Chondrocyte (in vitro differentiated cells): ENCODE measurements at regions not wholly inside any gene's neighbourhood (a gene's known extent, or its start where the extent isn't known, plus 50 kb on each side); places are given as distances from the start of the nearest gene placed in this dataset.

Source experiments
- DNase-seq: peaks from one replicate; pipeline ENCODE4 v3.0.0; 2021; ENCODE audit warnings: mixed read lengths, low spot score
- H3K27ac Mint-ChIP-seq: one replicate; pipeline ENCODE4 v1.8.0; 2021; ENCODE audit warnings: mild to moderate bottlenecking, moderate library complexity, mixed read lengths; ENCODE audit not compliant: unreplicated experiment
- H3K27me3 Mint-ChIP-seq: 2 replicates; pipeline ENCODE4 v1.8.0; 2021; ENCODE audit warnings: low read depth, mixed read lengths
- H3K36me3 Mint-ChIP-seq: 2 replicates; pipeline ENCODE4 v1.8.0; 2021; ENCODE audit warnings: low read depth, mixed read lengths
- H3K4me1 Mint-ChIP-seq: 2 replicates; pipeline ENCODE4 v1.8.0; 2021; ENCODE audit warnings: low read depth, mild to moderate bottlenecking, mixed read lengths
- H3K4me3 Mint-ChIP-seq: one replicate; pipeline ENCODE4 v1.8.0; 2021; ENCODE audit warnings: mild to moderate bottlenecking, moderate library complexity, mixed read lengths; ENCODE audit not compliant: unreplicated experiment
- H3K9me3 Mint-ChIP-seq: 2 replicates; pipeline ENCODE4 v1.8.0; 2021; ENCODE audit warnings: low read depth, mixed read lengths
- TF ChIP-seq, protein P1 (sequence below): fragments of 200-600 bp; sonication (generic); IDR thresholded peaks from 2 replicates; pipeline ENCODE4 v1.5.0; 2021; ENCODE audit warnings: antibody characterized with exemption, mild to moderate bottlenecking, moderate library complexity

GRCh38 chr14:34256223-34256622, 205.8 kb downstream of the SPTSSA start:
- TF ChIP-seq, protein P1, sequence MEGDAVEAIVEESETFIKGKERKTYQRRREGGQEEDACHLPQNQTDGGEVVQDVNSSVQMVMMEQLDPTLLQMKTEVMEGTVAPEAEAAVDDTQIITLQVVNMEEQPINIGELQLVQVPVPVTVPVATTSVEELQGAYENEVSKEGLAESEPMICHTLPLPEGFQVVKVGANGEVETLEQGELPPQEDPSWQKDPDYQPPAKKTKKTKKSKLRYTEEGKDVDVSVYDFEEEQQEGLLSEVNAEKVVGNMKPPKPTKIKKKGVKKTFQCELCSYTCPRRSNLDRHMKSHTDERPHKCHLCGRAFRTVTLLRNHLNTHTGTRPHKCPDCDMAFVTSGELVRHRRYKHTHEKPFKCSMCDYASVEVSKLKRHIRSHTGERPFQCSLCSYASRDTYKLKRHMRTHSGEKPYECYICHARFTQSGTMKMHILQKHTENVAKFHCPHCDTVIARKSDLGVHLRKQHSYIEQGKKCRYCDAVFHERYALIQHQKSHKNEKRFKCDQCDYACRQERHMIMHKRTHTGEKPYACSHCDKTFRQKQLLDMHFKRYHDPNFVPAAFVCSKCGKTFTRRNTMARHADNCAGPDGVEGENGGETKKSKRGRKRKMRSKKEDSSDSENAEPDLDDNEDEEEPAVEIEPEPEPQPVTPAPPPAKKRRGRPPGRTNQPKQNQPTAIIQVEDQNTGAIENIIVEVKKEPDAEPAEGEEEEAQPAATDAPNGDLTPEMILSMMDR: no peak

GRCh38 chr14:34254571-34254970, 207.5 kb downstream of the SPTSSA start:
- no peaks in the 10 kb centered on the region for H3K36me3 Mint-ChIP-seq
- no peak overlapping the region for H3K27ac Mint-ChIP-seq
- no peak for DNase-seq
- TF ChIP-seq, protein P1: no peak
- no peaks in the 10 kb centered on the region for H3K9me3 Mint-ChIP-seq
- peaks cover 8% of the 10 kb centered on the region for H3K4me1 Mint-ChIP-seq
- H3K4me3 Mint-ChIP-seq: no peak overlapping the region
- H3K27me3 Mint-ChIP-seq: peaks cover 6% of the 10 kb centered on the region

More at GRCh38 chr14:34256223-34256622, 205.8 kb downstream of the SPTSSA start:
- Mint-ChIP-seq H3K4me1 (peaks cover 8% of the 10 kb centered on the region), H3K4me3 (no peak overlapping the region), H3K9me3 (no peaks in the 10 kb centered on the region), H3K27me3 (peaks cover 11% of the 10 kb centered on the region), H3K27ac (no peak overlapping the region), H3K36me3 (no peaks in the 10 kb centered on the region)
- DNase-seq: no peak

DNA sequence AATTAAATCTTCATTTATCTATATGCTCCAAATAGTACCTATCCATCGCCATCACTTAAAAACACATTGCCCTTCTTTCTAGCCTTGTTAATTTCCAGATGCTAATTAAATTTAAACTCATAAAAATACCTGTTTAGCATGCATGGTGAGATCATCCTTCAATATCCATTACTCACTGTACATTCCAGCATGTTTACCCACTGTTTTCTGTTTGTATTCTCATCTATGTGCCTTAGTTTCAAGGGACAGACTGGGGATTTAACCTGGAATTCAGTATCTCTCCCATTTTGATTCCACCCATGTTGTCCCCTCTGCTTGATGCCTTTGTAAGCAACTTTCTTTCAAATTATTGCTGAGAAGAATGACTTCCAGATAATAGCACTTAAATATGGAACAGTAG, 208.0 kb downstream of the SPTSSA start:
- peaks cover 6% of the 10 kb centered on the region for H3K27me3 Mint-ChIP-seq
- no peak for DNase-seq
- H3K4me1 Mint-ChIP-seq: peaks cover 8% of the 10 kb centered on the region
- no peak overlapping the region for H3K27ac Mint-ChIP-seq
- H3K4me3 Mint-ChIP-seq: no peak overlapping the region
- TF ChIP-seq, protein P1: no peak
- H3K36me3 Mint-ChIP-seq: no peaks in the 10 kb centered on the region
- no peaks in the 10 kb centered on the region for H3K9me3 Mint-ChIP-seq

DNA sequence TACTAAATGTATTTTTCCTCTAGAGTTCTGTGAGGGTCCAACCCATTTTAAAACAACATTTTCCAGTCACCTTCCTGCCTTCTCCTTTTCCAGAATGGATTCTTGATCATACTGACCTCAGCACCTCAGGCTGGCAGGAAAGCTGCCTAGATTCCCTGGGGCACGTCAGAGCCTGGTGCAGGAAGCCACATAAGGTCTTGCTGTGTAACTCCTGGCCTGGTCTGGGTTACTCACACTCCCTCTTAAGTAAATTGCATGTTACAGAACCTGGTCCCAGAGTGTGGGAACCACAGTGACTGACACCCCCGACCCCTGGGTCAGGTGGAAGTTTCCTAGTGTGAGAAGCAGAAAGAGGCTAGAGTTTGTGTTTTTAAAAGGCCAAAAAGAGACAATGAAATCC, 209.8 kb downstream of the SPTSSA start:
- no peaks in the 10 kb centered on the region for H3K36me3 Mint-ChIP-seq
- DNase-seq: no peak
- no peak overlapping the region for H3K27ac Mint-ChIP-seq
- TF ChIP-seq, protein P1: no peak
- peaks cover 8% of the 10 kb centered on the region for H3K4me1 Mint-ChIP-seq
- H3K4me3 Mint-ChIP-seq: no peak overlapping the region
- H3K27me3 Mint-ChIP-seq: peaks cover under 1% of the 10 kb centered on the region
- H3K9me3 Mint-ChIP-seq: no peaks in the 10 kb centered on the region

DNA sequence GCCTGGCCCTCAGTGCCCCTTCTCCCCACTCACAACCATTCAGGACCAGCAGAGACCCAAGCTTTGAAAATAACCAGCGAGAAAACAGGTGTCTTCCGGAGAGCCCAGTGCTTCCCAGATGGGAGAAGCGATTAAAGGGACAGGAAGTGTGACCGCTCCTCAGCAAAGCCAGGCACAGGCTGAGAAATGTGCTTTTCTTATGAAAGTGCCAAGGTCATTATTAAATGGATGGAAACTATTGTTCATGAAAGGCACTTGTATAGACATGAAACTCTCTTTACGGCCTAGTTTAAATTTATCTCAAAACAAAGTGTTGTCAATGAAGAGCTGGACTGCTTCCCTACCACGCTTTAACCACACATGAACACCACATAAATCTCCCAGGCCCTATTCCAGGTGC, 210.4 kb downstream of the SPTSSA start:
- Mint-ChIP-seq H3K9me3 (no peaks in the 10 kb centered on the region), H3K27ac (no peak overlapping the region), H3K4me3 (no peak overlapping the region), H3K36me3 (no peaks in the 10 kb centered on the region), H3K4me1 (peaks cover 8% of the 10 kb centered on the region), H3K27me3 (peaks cover 1% of the 10 kb centered on the region)
- TF ChIP-seq, protein P1: no peak
- DNase-seq: no peak
